HG03060 (cell line): ENCODE measurements at regions not wholly inside any gene's neighbourhood (a gene's known extent, or its start where the extent isn't known, plus 50 kb on each side); places are given as distances from the start of the nearest gene placed in this dataset.

Experiments
- ATAC-seq: cut with Tn5 transposase; IDR thresholded peaks from one replicate; pipeline ENCODE4 v1.9.1; 2021; ENCODE audit warnings: low read depth, moderate number of reproducible peaks; ENCODE audit not compliant: unreplicated experiment

DNA sequence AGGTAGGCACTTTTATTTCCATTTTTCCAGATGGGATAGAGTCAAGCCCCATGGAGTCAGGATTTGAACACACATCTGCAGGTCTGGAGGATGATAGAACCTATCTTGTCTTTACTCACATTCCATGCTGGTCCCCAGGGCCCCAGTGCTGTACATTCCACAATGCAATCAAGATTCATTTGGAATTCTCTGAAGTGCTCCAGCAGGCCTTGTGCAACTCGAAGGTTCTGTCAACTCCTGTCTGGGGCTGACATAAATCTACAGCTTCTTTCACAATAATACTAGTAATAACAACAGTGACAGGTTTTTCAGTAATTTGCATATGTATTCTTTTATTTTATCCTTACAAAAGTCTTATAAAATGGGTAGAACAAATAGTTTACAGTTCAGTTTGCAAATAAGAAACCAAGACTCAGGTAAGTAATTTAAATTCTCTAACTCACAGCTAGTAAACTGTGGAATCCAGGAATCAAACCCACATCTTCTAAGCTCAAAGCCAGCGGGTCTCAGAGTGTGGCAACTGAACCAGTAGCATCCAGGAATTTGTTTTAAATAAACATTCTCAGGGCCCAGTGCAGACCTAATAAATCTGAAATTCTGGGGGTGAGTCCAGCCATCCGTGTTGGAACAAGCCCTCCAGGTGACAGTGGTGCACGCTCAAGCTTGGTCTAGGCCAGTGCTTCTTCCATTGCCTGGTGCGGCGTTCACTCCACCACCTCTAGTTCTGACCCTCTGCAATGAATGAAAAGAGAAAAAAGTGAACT, 137.0 kb upstream of the TNFAIP3 start:
- no peak for ATAC-seq

DNA sequence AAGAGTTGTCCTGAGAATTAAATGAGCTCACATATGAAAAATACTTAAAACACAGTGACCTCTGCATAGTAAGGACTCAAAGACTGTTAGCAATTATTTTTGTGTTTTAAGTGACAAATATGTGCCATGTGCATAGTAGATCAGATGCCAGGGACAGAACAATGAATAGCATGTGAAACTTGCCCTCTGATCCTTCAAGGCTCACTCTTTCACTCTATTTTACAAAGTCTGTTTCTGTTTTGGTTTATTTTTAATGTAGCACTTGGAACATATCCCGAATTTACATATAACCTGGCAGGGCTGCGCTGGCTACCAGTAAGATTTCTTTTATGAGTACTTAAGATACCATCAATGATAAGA, 135.5 kb upstream of the TNFAIP3 start:
- ATAC-seq = no peak

GRCh38 chr6:137731960-137732616, 135.0 kb upstream of the TNFAIP3 start:
- ATAC-seq = no peak

GRCh38 chr6:137733372-137733771, 133.7 kb upstream of the TNFAIP3 start:
- no peak for ATAC-seq

GRCh38 chr6:137734005-137734874, 132.8 kb upstream of the TNFAIP3 start:
- no peak for ATAC-seq

DNA sequence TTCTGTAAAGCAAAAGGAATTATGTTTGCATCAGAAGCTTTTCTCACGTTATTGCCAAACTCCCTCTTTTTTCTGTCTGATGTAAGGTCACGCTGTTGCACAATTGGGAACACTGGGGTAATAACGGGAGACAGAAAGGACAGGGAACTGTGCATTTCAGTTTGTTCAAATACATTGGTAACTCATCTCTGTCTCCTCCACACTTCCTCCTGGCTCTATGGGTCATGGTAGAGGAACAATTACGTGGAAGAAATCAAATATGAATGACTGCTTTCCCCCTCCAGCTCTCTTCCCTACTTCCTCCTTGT, 132.2 kb upstream of the TNFAIP3 start:
- ATAC-seq = no peak

DNA sequence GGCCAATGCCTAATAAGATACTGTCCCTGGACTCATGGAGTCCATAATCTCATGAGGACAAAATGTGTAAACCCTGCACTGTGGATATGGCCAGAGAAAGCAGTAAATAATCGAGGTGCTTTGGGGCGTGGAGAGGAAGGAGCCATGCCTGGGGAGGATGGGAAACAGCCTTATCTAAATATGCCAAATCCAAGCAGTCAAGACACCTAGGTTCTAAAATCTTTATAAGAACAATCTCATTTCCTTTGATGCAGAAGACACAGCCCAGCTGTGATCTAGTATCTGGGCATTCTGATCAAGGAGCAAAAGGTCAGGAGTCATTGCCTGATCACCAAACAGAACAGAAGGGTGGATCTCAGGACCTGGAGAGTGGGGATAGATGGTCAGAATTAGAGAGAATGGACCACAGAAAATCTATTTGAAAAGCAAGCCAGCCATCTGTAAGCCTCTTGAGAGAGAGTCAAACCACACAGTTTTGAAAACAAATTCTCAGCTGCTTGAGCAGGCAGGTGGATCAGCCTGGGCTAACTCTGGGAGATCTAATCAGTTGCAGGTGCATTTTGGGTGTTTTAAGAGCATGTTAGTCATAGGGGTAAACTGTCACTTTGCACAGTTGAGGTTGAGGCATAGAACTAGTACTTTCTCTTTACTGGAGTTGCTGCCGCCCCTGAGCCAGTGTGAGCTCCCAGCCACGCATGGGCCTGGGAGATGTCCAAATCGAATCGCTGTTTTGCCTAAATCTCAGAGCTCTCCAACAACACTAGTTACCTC, 130.8 kb upstream of the TNFAIP3 start:
- peak; percentile 73 for ATAC-seq

DNA sequence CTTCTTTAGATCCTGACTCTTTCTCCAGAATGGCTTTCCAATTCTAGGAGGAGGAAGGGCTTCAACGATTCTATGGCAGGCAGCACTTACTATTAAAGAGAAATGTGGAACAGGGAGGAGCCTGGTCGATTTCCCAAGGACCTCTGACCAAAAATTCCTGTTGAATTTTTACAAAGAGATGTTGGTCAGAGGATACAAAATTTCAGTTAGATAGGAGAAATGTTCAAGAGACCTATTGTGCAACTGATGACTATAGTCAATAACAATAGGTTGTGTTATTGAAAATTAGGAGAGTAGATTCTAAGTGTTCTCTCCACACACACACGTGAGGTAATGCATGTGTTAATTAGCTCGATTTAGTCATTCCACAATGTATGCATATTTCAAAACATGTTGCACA, 130.1 kb upstream of the TNFAIP3 start:
- no peak for ATAC-seq

DNA sequence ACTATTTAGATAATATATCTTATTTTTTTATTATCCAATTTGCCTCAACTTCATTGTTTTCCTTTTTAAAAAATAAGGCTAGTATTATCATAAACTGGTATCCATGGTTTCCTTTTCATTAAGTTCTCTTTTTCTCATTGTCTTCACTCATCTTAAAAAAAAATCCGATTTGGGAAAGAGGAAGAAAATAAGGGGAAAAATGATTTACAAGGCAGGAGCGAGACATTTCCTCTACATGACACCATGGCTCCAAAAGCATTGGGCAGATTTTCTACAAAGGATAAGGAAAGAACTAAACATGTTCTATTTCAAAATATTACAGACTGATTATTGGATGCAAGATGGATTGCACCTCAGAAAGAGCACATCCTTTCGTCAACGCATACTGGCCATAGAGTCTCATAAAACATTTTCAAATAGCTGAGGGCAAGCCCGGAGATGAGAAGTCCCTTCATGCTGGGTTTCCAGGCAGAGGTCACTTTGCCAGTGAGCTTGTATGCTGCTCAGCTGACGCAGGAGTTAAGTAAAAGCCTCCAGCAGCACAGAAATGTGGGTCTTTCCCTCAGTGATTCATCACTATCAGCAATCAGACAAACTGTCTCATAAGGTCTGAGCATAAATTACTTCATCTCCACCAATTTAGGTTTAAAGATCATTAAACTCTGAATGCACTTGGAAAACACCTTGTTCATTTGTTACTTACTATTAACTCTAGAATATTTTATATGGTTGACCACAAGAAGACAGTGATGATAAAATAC, 129.0 kb upstream of the TNFAIP3 start:
- no peak for ATAC-seq

DNA sequence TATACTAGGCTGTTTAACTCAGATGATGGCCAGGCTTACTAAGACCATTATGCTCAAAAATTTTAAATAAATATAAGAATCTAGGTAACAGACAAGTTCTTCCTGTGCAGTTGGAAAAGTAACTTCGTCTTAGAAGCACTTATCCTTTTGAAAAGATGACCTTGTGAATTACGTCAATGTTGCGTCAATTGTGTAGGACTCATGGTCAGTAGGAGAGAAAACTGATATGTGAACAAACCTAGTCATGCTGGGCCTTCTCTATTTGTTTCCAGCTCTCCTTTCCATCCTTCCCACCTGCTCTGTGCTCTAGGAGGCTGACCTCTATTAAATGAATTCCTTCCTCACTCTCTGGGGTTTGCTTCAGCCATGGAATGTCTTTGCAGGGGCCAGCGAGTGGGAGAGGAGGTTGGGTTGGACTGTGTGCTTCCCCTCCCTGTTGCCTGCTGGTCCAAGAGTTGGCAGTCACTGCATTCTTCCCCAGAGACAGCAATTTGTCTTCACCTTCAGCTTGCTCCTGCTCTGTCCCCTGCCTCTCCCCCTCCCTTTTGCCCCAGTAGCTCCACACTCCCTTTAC, 128.0 kb upstream of the TNFAIP3 start:
- ATAC-seq = no peak

GRCh38 chr6:137739544-137739943, 127.5 kb upstream of the TNFAIP3 start:
- no peak for ATAC-seq

DNA sequence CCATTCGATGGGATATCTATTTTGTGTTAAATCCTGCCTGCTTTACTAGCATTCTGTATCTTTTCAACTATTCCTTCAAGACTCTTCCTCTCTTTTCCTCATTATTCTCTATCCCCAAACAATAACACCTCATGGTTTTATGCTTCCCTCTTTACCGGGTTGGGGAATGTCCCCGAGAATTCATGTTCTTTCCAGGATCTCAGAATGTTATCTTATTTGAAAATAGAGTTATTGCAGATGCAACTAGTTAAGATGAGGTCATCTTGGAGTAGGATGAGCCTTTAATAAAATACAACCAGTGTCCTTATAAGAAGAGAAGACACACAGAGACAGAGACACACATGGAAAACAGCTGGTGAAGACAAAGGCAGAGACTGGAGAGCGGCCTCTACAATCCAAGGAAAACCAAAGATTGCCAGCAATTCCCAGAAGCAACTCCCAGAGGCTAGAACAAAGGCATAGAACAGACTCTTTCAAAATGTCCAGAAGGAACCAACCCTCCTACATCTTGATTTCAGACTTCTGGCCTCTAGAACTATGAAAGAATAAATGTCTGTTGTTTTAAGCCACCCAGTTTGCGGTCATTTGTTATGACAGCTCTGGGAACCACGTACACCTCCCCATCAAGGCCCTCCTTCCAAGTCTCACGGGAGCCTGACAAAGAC, 126.8 kb upstream of the TNFAIP3 start:
- no peak for ATAC-seq

GRCh38 chr6:137740967-137741761, 125.9 kb upstream of the TNFAIP3 start:
- ATAC-seq = no peak

DNA sequence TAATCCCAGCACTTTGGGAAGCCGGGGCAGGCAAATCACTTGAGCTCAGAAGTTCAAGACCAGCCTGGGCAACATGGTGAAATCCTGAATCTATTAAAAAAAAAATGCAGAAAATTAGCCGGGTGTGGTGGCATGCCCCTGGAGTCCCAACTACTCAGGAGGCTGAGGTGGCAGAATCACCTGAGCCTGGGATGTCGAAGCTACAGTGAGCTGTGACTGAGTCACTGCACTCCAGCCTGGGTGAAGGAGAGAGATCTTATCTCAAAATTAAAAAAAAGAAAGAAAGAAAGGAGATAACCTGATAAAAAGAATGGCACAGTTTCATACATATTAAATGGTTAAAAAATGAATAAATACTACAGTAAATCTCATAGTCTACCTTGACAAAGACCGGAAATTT, 123.6 kb upstream of the TNFAIP3 start:
- no peak for ATAC-seq

GRCh38 chr6:137744877-137745276, 122.2 kb upstream of the TNFAIP3 start:
- peak; percentile 68 for ATAC-seq

DNA sequence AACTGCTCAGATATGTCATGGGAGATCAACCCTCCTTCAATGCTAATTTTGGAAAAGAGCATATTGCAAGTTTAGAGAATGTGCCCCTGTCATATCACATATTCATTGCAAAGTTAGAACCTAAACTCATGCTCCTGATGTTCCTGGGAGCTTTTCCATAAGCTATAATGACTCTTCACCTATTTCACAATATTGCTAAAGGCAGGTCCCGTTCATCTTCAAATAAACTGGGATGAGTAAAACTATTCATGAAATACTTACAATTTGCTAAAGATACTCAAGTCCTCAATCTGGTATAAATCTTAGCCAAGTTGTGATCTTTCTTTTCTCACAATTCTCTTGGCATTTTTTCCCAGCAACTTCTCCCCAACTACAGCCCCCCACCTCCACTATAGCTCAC, 121.7 kb upstream of the TNFAIP3 start:
- no peak for ATAC-seq

GRCh38 chr6:137746264-137746663, 120.8 kb upstream of the TNFAIP3 start:
- ATAC-seq = no peak

DNA sequence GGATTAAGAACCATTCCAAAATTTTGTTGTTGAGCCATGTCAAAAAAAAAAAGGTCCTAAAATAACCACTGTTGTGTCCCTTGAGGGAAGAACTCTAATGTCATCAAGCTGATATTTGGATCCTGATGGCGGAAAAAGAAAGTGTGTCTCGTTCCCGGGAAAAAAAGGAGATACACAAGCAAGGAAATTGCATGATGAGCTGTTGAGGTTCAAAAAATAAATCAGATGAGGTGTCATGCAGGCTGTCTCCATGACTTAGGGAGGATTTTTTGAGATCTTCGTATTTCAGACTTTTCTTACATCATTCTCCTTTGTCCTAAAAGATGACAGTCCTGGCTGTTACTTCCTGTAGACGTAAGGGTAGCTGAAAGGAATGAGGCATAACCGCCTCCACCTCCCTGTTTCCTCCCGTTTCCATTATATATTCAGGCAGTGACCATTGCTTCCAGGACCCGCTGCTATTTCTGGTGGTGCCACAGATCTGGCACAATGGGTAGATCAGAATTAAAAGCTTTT, 117.3 kb upstream of the TNFAIP3 start:
- no peak for ATAC-seq
